Cardiac muscle cell (in vitro differentiated cells and primary cell): ENCODE measurements at regions not wholly inside any gene's neighbourhood (a gene's known extent, or its start where the extent isn't known, plus 50 kb on each side); places are given as distances from the start of the nearest gene placed in this dataset.

Source experiments
- DNase-seq, 2 donors: peaks; one replicate each; pipeline versions ENCODE4 v3.0.0 to v3.0.0-alpha.2; 2010 to 2017; ENCODE audit warnings: low read depth in 1 of 2, low spot score in 1 of 2
- H3K27ac ChIP-seq: fragments of 200-600 bp; sonication (generic); 2 replicates; pipeline ENCODE4 v1.5.1; 2016
- H3K27me3 ChIP-seq: fragments of 200-600 bp; sonication (generic); 2 replicates; pipeline ENCODE4 v1.6.0; 2016; ENCODE audit warnings: control low read depth
- H3K36me3 ChIP-seq: fragments of 200-600 bp; sonication (generic); 2 replicates; pipeline ENCODE4 v1.5.1; 2016; ENCODE audit warnings: control low read depth
- H3K4me1 ChIP-seq: fragments of 200-600 bp; sonication (generic); 2 replicates; pipeline ENCODE4 v1.8.1; 2017; ENCODE audit warnings: low read depth, mild to moderate bottlenecking, mixed run types
- H3K4me3 ChIP-seq: fragments of 200-600 bp; sonication (generic); 2 replicates; pipeline ENCODE4 v1.5.1; 2016; ENCODE audit warnings: mild to moderate bottlenecking
- H3K9me3 ChIP-seq: fragments of 200-600 bp; sonication (generic); 2 replicates; pipeline ENCODE4 v1.5.1; 2017; ENCODE audit warnings: low read depth, mild to moderate bottlenecking, control low read depth
- CTCF ChIP-seq: IDR thresholded peaks from 2 replicates; pipeline ENCODE4 v1.5.1; 2012; ENCODE audit warnings: low read depth, mild to moderate bottlenecking, low read length

DNA sequence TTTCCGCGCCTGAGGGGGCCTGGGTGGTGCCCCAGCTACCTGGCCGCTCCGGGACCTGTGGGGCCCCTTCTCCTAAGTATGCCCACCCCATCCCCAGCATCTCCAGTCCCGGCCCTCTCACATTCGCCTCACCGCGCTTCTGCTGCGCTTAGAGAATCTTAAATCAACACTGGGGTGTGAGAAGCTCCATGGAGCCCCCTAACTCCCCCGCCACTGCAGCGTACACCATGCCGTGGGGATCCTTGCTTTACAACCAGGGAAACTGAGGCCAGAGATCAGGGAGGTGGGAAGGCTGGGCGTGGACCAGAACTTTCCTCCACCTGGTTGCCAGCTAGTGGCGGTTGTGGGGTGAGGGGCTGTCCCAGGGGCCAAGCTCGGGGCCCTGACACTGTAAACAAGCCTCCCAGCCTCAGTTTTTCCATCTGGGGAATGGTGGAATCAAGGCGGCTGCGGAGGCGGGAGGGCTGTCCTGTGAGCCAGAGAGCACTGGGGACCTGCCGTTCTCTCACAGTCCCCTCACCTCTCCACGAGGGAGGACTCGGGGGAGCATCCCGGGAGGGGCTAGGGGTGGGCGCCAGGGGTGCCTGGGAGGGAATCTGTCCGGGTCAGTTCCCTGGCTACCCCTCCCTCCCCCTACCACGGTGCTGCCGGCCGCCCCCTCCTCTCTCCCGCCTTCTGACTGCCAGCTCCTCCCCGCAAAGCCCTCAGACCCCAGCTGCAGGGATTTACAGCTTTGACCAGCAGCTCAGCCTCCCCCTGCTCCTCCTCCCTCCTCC is 161.2 kb downstream of the C9orf50 start:
- Histone ChIP-seq H3K9me3 (no peaks in the 10 kb centered on the region), H3K4me1 (peaks cover 35% of the 10 kb centered on the region), H3K27me3 (no peaks in the 10 kb centered on the region), H3K27ac (peak overlapping the region; percentile 69), H3K36me3 (no peaks in the 10 kb centered on the region), H3K4me3 (no peak overlapping the region)
- DNase-seq: no peak
- TF ChIP-seq CTCF: no peak

GRCh38 chr9:129458663-129459546 is 162.0 kb downstream of the C9orf50 start:
- no peaks in the 10 kb centered on the region for H3K9me3 ChIP-seq
- DNase-seq: no peak
- H3K27me3 ChIP-seq: no peaks in the 10 kb centered on the region
- peaks cover 35% of the 10 kb centered on the region for H3K4me1 ChIP-seq
- no peaks in the 10 kb centered on the region for H3K36me3 ChIP-seq
- H3K4me3 ChIP-seq: no peak overlapping the region
- no peak for TF ChIP-seq CTCF
- H3K27ac ChIP-seq: peak overlapping the region; percentile 69

- peak overlapping the region; percentile 69 for H3K27ac ChIP-seq
- H3K36me3 ChIP-seq: no peaks in the 10 kb centered on the region
- H3K4me1 ChIP-seq: peaks cover 35% of the 10 kb centered on the region
- H3K9me3 ChIP-seq: no peaks in the 10 kb centered on the region
- H3K27me3 ChIP-seq: no peaks in the 10 kb centered on the region
- no peak for TF ChIP-seq CTCF
- DNase-seq: no peak
- no peak overlapping the region for H3K4me3 ChIP-seq
Observed at GRCh38 chr9:129458155-129458661, 162.7 kb downstream of the C9orf50 start.

- no peak for TF ChIP-seq CTCF
- no peak overlapping the region for H3K27ac ChIP-seq
- H3K4me1 ChIP-seq: peaks cover 35% of the 10 kb centered on the region
- H3K4me3 ChIP-seq: no peak overlapping the region
- no peak for DNase-seq
- H3K27me3 ChIP-seq: no peaks in the 10 kb centered on the region
- H3K36me3 ChIP-seq: no peaks in the 10 kb centered on the region
- H3K9me3 ChIP-seq: no peaks in the 10 kb centered on the region
Observed at GRCh38 chr9:129457325-129457779, 163.5 kb downstream of the C9orf50 start.

- no peak overlapping the region for H3K4me3 ChIP-seq
- H3K9me3 ChIP-seq: no peaks in the 10 kb centered on the region
- no peak for DNase-seq
- H3K27me3 ChIP-seq: no peaks in the 10 kb centered on the region
- no peak for TF ChIP-seq CTCF
- peaks cover 34% of the 10 kb centered on the region for H3K4me1 ChIP-seq
- H3K27ac ChIP-seq: no peak overlapping the region
- H3K36me3 ChIP-seq: no peaks in the 10 kb centered on the region
Observed at GRCh38 chr9:129456549-129457324, 164.2 kb downstream of the C9orf50 start.
